ENCODE measurements at regions not wholly inside any gene's neighbourhood (a gene's known extent, or its start where the extent isn't known, plus 50 kb on each side); places are given as distances from the start of the nearest gene placed in this dataset.

DNA sequence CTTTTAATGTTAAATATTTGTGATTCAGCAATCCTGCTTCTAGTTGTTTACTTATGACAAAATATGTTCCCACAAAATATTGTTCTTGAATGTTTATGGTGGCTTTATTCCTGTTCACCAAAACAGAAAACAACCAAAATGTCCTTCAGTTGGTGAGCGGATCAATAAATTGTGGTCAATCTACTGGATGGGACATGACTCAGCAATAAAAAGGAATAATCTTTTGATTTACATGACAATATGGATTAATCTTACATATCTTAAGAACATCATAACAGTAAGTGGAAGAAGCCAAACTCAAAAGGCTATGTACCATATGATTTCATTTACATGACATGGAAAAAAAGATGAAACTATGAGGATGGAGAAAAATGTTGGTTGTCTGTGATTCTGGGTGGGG lies 691.3 kb upstream of the GHITM start:
- TF ChIP-seq, protein P1, sequence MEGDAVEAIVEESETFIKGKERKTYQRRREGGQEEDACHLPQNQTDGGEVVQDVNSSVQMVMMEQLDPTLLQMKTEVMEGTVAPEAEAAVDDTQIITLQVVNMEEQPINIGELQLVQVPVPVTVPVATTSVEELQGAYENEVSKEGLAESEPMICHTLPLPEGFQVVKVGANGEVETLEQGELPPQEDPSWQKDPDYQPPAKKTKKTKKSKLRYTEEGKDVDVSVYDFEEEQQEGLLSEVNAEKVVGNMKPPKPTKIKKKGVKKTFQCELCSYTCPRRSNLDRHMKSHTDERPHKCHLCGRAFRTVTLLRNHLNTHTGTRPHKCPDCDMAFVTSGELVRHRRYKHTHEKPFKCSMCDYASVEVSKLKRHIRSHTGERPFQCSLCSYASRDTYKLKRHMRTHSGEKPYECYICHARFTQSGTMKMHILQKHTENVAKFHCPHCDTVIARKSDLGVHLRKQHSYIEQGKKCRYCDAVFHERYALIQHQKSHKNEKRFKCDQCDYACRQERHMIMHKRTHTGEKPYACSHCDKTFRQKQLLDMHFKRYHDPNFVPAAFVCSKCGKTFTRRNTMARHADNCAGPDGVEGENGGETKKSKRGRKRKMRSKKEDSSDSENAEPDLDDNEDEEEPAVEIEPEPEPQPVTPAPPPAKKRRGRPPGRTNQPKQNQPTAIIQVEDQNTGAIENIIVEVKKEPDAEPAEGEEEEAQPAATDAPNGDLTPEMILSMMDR (IDR thresholded peaks at IDR 0.05): no peak
- TF ChIP-seq POLR2A (IDR thresholded peaks at IDR 0.05): no peak
